ENCODE measurements at regions not wholly inside any gene's neighbourhood (a gene's known extent, or its start where the extent isn't known, plus 50 kb on each side); places are given as distances from the start of the nearest gene placed in this dataset.
A peak's percentile ranks its signal among the peaks of the same experiment; 100 is the strongest.

- Histone ChIP-seq H3K9ac (replicated peaks in 1 of 4; ENCODE audit: extremely low read depth in 1 of 4, low read depth in 3 of 4, low read length in 3 of 4) (no peak overlapping the region), H2BK15ac (ENCODE audit: low read length) (peak overlapping the region; percentile 62; the same call in 1 of the 2 replicates), H2BK120ac (replicated peaks; ENCODE audit: low read depth, low read length) (no peak overlapping the region), H3K4me2 (ENCODE audit: insufficient read depth in 1 of 2, low read depth in 2 of 2, low read length in 2 of 2) (no peak overlapping the region), H4K5ac (ENCODE audit: insufficient read length, low read depth, low read length) (no peak overlapping the region), H2AFZ (ENCODE audit: low read length) (no peak overlapping the region), H3K79me2 (ENCODE audit: control insufficient read depth in 1 of 2, insufficient read depth in 2 of 2, low read length in 2 of 2) (no peaks in the 10 kb centered on the region), H4K20me1 (replicated peaks in 1 of 2; ENCODE audit: control insufficient read depth in 1 of 2, insufficient read depth in 2 of 2, low read length in 2 of 2) (no peaks in the 10 kb centered on the region), H3K4me1 (replicated peaks in 1 of 4; ENCODE audit: control insufficient read depth in 3 of 4, insufficient read depth in 4 of 4, low read length in 3 of 4) (no peaks in the 10 kb centered on the region; a peak in 1 of 7 replicates), H2BK12ac (ENCODE audit: low read depth, low read length) (no peak overlapping the region), H2AK5ac (ENCODE audit: low read depth, low read length) (no peak overlapping the region), H3K56ac (replicated peaks; ENCODE audit: insufficient read length, low read depth, low read length) (no peak overlapping the region), H3K23ac (ENCODE audit: insufficient read length) (no peak overlapping the region), H3K18ac (ENCODE audit: extremely low read depth, low read length) (no peak overlapping the region), H3K36me3 (ENCODE audit: control insufficient read depth in 2 of 4, insufficient read depth in 4 of 4, low read length in 3 of 4) (no peaks in the 10 kb centered on the region), H2BK5ac (ENCODE audit: low read depth, low read length) (no peak overlapping the region), H3K27ac (ENCODE audit: low read depth, low read length) (no peak overlapping the region), H3K9me3 (ENCODE audit: insufficient read depth in 2 of 2, low read depth in 1 of 2, low read length in 1 of 2) (no peaks in the 10 kb centered on the region), H3K4ac (replicated peaks; ENCODE audit: insufficient read length, low read depth, low read length) (no peak overlapping the region), H3K79me1 (ENCODE audit: low read depth, low read length) (no peaks in the 10 kb centered on the region), H3K4me3 (ENCODE audit: extremely low read depth in 1 of 4, insufficient read depth in 2 of 4, low read depth in 3 of 4, low read length in 4 of 4) (no peak overlapping the region), H3K14ac (ENCODE audit: insufficient read length) (no peak overlapping the region), H3K23me2 (ENCODE audit: low read depth, low read length) (no peaks in the 10 kb centered on the region), H3K27me3 (replicated peaks in 1 of 4; ENCODE audit: control insufficient read depth in 3 of 4, extremely low read depth in 1 of 4, insufficient read depth in 3 of 4, low read length in 3 of 4) (peaks cover 0 to 4% (median 1%) of the 10 kb centered on the region in 4 experiments; a peak in 3 of 7 replicates), H4K8ac (ENCODE audit: extremely low read depth, insufficient read depth, low read length) (no peak overlapping the region), H4K91ac (replicated peaks; ENCODE audit: insufficient read length, low read length) (no peak overlapping the region), H2BK20ac (ENCODE audit: low read length) (no peak overlapping the region)
- FAIRE-seq, result no peak
- ChIA-PET CTCF (ENCODE audit: partially characterized antibody) (interaction anchor here (0.7 to 2.5 kb wide), 22 partner anchors 10 to 177 kb away, joined by 3 to 12 read pairs (median 4); no protein-coding TSS in a partner anchor), POLR2A (ENCODE audit: partially characterized antibody) (interaction anchor here (3.5 kb wide), 1 partner anchor 13 kb away, joined by 12 read pairs; no protein-coding TSS in a partner anchor)
- DNase-seq (ENCODE audit: low read depth in 1 of 2, low spot score in 2 of 2), result no peak
- TF ChIP-seq CBX8 (IDR thresholded peaks at IDR 0.05; ENCODE audit: borderline replicate concordance, low read depth, low read length), result no peak
- no peak for TF ChIP-seq TEAD4 (IDR thresholded peaks at IDR 0.05; ENCODE audit: low read depth, low read length)
- TF ChIP-seq NANOG (IDR thresholded peaks at IDR 0.05; ENCODE audit: insufficient read depth, low read depth, low read length, poor library complexity, severe bottlenecking), result no peak
- no peak for TF ChIP-seq SIX5 (IDR thresholded peaks at IDR 0.05; ENCODE audit: low read depth, low read length)
- TF ChIP-seq ASH2L (IDR thresholded peaks at IDR 0.05; ENCODE audit: low read length), result no peak
- TF ChIP-seq CREB1 (IDR thresholded peaks at IDR 0.05), result no peak
- WGBS, 2 experiments (ENCODE audit: extremely low coverage in 1 of 2, insufficient coverage in 1 of 2, insufficient read length in 1 of 2, insufficient replicate concordance in 2 of 2, low coverage in 1 of 2, low lambda C conversion rate in 2 of 2, missing lambda C conversion rate in 1 of 2), result 93% methylated on average over 4 of the region's 4 CpGs; no CpG with 5 or more reads in 1 of the 2 experiments
Measured at GRCh38 chr5:171681061-171681460, 104.6 kb upstream of the SMIM23 start.

Data from H1 (cell line).